Esophagus (tissue), 2 donors: ENCODE measurements at regions not wholly inside any gene's neighbourhood (a gene's known extent, or its start where the extent isn't known, plus 50 kb on each side); places are given as distances from the start of the nearest gene placed in this dataset.
A peak's percentile ranks its signal among the peaks of the same experiment; 100 is the strongest.
"Not testable (repeated sequence)": the region's sequence is repeated elsewhere in the genome, so short reads cannot be mapped to it uniquely, and the experiment has no call there.

Experiments
- H3K27ac ChIP-seq, 2 donors: one replicate each; pipeline ENCODE4 v1.5.1; 2013; ENCODE audit warnings: low read depth in 2 of 2, mild to moderate bottlenecking in 2 of 2, inconsistent platforms in 1 of 2, low read length in 1 of 2, moderate library complexity in 1 of 2
- H3K27me3 ChIP-seq, 2 donors: one replicate each; pipeline ENCODE4 v1.6.1; 2013; ENCODE audit warnings: low read length in 2 of 2, control low read depth in 1 of 2, mild to moderate bottlenecking in 1 of 2; ENCODE audit not compliant: insufficient read depth in 2 of 2, control insufficient read depth in 1 of 2
- H3K36me3 ChIP-seq, 2 donors: one replicate each; pipeline ENCODE4 v1.6.1; 2013; ENCODE audit warnings: low read length in 1 of 2; ENCODE audit not compliant: control insufficient read depth in 2 of 2, insufficient read depth in 2 of 2
- H3K4me1 ChIP-seq, 2 donors: one replicate each; pipeline ENCODE4 v1.6.1; 2013; ENCODE audit warnings: low read length in 1 of 2; ENCODE audit not compliant: control insufficient read depth in 2 of 2, insufficient read depth in 2 of 2
- H3K4me3 ChIP-seq, 2 donors: one replicate each; pipeline ENCODE4 v1.5.1; 2013; ENCODE audit warnings: low read length in 2 of 2, mild to moderate bottlenecking in 2 of 2, low read depth in 1 of 2, moderate library complexity in 1 of 2
- H3K9me3 ChIP-seq, 2 donors: one replicate each; pipeline ENCODE4 v1.6.1; 2013; ENCODE audit warnings: mild to moderate bottlenecking in 2 of 2, low read depth in 1 of 2, low read length in 1 of 2, moderate library complexity in 1 of 2; ENCODE audit not compliant: control insufficient read depth in 2 of 2, insufficient read depth in 1 of 2
- WGBS, 2 donors: extraction: QIAGEN DNeasy Blood & Tissue Kit; methylation state at CpG; one replicate each; pipeline ENCODE4 v1.1.7; 2013; 5-methylcytosine and 5-hydroxymethylcytosine counted together
- donor health status: healthy with polysubstance abuse.
- donor health status: Bipolar disorder and iron deficiency.

GRCh38 chr12:70008944-70009343 is 183.9 kb downstream of the MYRFL start:
- Histone ChIP-seq H3K27me3 (no peaks in the 10 kb centered on the region), H3K36me3 (no peaks in the 10 kb centered on the region), H3K27ac (no peak overlapping the region), H3K4me1 (peaks cover 0 to 5% of the 10 kb centered on the region in 2 donors), H3K9me3 (peaks cover 0 to 9% of the 10 kb centered on the region in 2 donors), H3K4me3 (no peak overlapping the region)

- WGBS, 2 donors = 89 to 97% methylated on average over 1 of the region's 1 CpG
Observed at GRCh38 chr12:70011353-70011752, 186.3 kb downstream of the MYRFL start.

GRCh38 chr12:70013016-70013415 is 188.0 kb downstream of the MYRFL start:
- H3K27me3 ChIP-seq, H3K36me3 ChIP-seq, H3K27ac ChIP-seq, H3K4me1 ChIP-seq, H3K9me3 ChIP-seq: not testable (repeated sequence)
- 51 to 58% methylated on average over 10 to 23 of the region's 23 CpGs for WGBS, 2 donors
- peak overlapping the region in 1 of 2 donors; percentile 19 for H3K4me3 ChIP-seq

More at GRCh38 chr12:70011353-70011752, 186.3 kb downstream of the MYRFL start:
- Histone ChIP-seq H3K27ac (no peak overlapping the region), H3K4me1 (peaks cover 0 to 3% of the 10 kb centered on the region in 2 donors), H3K9me3 (peaks cover 0 to 8% of the 10 kb centered on the region in 2 donors), H3K27me3 (no peaks in the 10 kb centered on the region), H3K36me3 (no peaks in the 10 kb centered on the region), H3K4me3 (no peak overlapping the region)

- no peaks in the 10 kb centered on the region for H3K27me3 ChIP-seq
- H3K4me1 ChIP-seq = no peaks in the 10 kb centered on the region
- H3K4me3 ChIP-seq = no peak overlapping the region
- H3K36me3 ChIP-seq = no peaks in the 10 kb centered on the region
- 94 to 95% methylated on average over 15 of the region's 15 CpGs for WGBS, 2 donors
- H3K9me3 ChIP-seq = no peaks in the 10 kb centered on the region
- no peak overlapping the region for H3K27ac ChIP-seq
Observed at GRCh38 chr12:70028515-70028914, 203.5 kb downstream of the MYRFL start.

GRCh38 chr12:70028918-70029317 is 203.9 kb downstream of the MYRFL start:
- Histone ChIP-seq H3K36me3 (no peaks in the 10 kb centered on the region), H3K27ac (no peak overlapping the region)
- 86 to 87% methylated on average over 3 of the region's 3 CpGs for WGBS, 2 donors

GRCh38 chr12:70031046-70031445 is 206.0 kb downstream of the MYRFL start:
- Histone ChIP-seq H3K4me3 (no peak overlapping the region), H3K27me3 (no peaks in the 10 kb centered on the region), H3K27ac (peak overlapping the region in 1 of 2 donors; percentile 72), H3K4me1 (no peaks in the 10 kb centered on the region), H3K9me3 (no peaks in the 10 kb centered on the region), H3K36me3 (no peaks in the 10 kb centered on the region)
- 51 to 69% methylated on average over 3 of the region's 3 CpGs for WGBS, 2 donors

More at GRCh38 chr12:70028918-70029317, 203.9 kb downstream of the MYRFL start:
- Histone ChIP-seq H3K4me3 (no peak overlapping the region), H3K4me1 (no peaks in the 10 kb centered on the region), H3K9me3 (no peaks in the 10 kb centered on the region), H3K27me3 (no peaks in the 10 kb centered on the region)

GRCh38 chr12:70032076-70032475 is 207.0 kb downstream of the MYRFL start:
- Histone ChIP-seq H3K27ac (no peak overlapping the region), H3K4me1 (no peaks in the 10 kb centered on the region), H3K27me3 (no peaks in the 10 kb centered on the region), H3K9me3 (no peaks in the 10 kb centered on the region), H3K4me3 (no peak overlapping the region), H3K36me3 (no peaks in the 10 kb centered on the region)

GRCh38 chr12:70033310-70033709 is 208.3 kb downstream of the MYRFL start:
- WGBS, 2 donors = 88 to 89% methylated on average over 3 of the region's 3 CpGs
- H3K36me3 ChIP-seq = no peaks in the 10 kb centered on the region

GRCh38 chr12:70040141-70040540 is 203.1 kb upstream of the CNOT2 start:
- no peaks in the 10 kb centered on the region for H3K27me3 ChIP-seq
- no peak overlapping the region for H3K4me3 ChIP-seq
- H3K27ac ChIP-seq = no peak overlapping the region
- no peaks in the 10 kb centered on the region for H3K36me3 ChIP-seq
- 72 to 79% methylated on average over 2 of the region's 2 CpGs for WGBS, 2 donors
- no peaks in the 10 kb centered on the region for H3K9me3 ChIP-seq
- H3K4me1 ChIP-seq = peaks cover 0 to 5% of the 10 kb centered on the region in 2 donors

More at GRCh38 chr12:70033310-70033709, 208.3 kb downstream of the MYRFL start:
- H3K4me3 ChIP-seq = no peak overlapping the region
- no peaks in the 10 kb centered on the region for H3K27me3 ChIP-seq
- no peak overlapping the region for H3K27ac ChIP-seq
- no peaks in the 10 kb centered on the region for H3K9me3 ChIP-seq
- H3K4me1 ChIP-seq = no peaks in the 10 kb centered on the region

GRCh38 chr12:70042675-70043074 is 200.6 kb upstream of the CNOT2 start:
- no peaks in the 10 kb centered on the region for H3K9me3 ChIP-seq
- 46 to 61% methylated on average over 6 of the region's 6 CpGs for WGBS, 2 donors
- H3K4me1 ChIP-seq = peaks cover 0 to 5% of the 10 kb centered on the region in 2 donors
- H3K4me3 ChIP-seq = no peak overlapping the region
- H3K27me3 ChIP-seq = no peaks in the 10 kb centered on the region
- H3K27ac ChIP-seq = no peak overlapping the region
- no peaks in the 10 kb centered on the region for H3K36me3 ChIP-seq
